ENCODE measurements at regions not wholly inside any gene's neighbourhood (a gene's known extent, or its start where the extent isn't known, plus 50 kb on each side); places are given as distances from the start of the nearest gene placed in this dataset.

DNA sequence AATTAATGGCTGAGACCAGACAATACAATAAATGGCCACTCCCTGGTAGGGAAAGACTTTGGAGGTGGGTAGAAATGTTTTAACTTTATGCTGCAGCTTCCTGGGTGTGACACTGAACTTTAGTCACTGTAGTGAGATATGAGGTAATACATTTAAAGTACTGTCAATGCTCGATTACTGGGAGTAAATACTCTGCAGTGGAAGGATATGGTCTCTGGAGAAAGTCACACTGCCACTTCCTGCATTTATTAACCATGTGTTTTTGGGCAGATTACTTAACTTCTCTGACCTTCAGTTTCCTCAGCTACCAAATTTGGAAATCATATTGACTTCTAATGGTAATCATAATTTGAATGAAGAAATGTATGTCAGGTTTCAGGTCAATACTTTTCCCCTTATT is 317.1 kb upstream of the TGFBR2 start:
- no peak for ATAC-seq
- no peak for TF ChIP-seq CTCF (IDR thresholded peaks at IDR 0.05)

GRCh38 chr3:30289766-30290165 is 316.6 kb upstream of the TGFBR2 start:
- H3K9me3 Mint-ChIP-seq, result no peaks in the 10 kb centered on the region
- H3K4me3 Mint-ChIP-seq, result no peak overlapping the region
- no peak overlapping the region for H3K27ac Mint-ChIP-seq
- H3K4me1 Mint-ChIP-seq (ENCODE audit: low read depth), result peaks cover 21% of the 10 kb centered on the region
- CTCF ChIA-PET, result interaction anchor here (1.7 kb wide), 1 partner anchor 91 kb away, joined by 6 read pairs; no protein-coding TSS in a partner anchor
- POLR2A ChIA-PET, result interaction anchor here (1.8 kb wide), 1 partner anchor 21 kb away, joined by 4 read pairs; no protein-coding TSS in a partner anchor
- no peak for TF ChIP-seq CTCF (IDR thresholded peaks at IDR 0.05)
- no peak for DNase-seq
- intact Hi-C loops (cut with micrococcal nuclease), result no loop called here
- no peaks in the 10 kb centered on the region for H3K36me3 Mint-ChIP-seq (ENCODE audit: low read depth)
- no peaks in the 10 kb centered on the region for H3K27me3 Mint-ChIP-seq
- no peak for ATAC-seq

More for the DNA sequence above, 317.1 kb upstream of the TGFBR2 start:
- Mint-ChIP-seq H3K36me3 (ENCODE audit: low read depth) (no peaks in the 10 kb centered on the region), H3K4me1 (ENCODE audit: low read depth) (peaks cover 21% of the 10 kb centered on the region), H3K9me3 (no peaks in the 10 kb centered on the region), H3K27ac (no peak overlapping the region), H3K4me3 (no peak overlapping the region), H3K27me3 (no peaks in the 10 kb centered on the region)
- intact Hi-C loops (cut with micrococcal nuclease), result no loop called here
- ChIA-PET CTCF (interaction anchor here (1.7 kb wide), 1 partner anchor 90 kb away, joined by 6 read pairs; no protein-coding TSS in a partner anchor), POLR2A (interaction anchor here (1.8 kb wide), 1 partner anchor 22 kb away, joined by 4 read pairs; no protein-coding TSS in a partner anchor)
- DNase-seq, result no peak

- Mint-ChIP-seq H3K27me3 (no peaks in the 10 kb centered on the region), H3K9me3 (no peaks in the 10 kb centered on the region), H3K27ac (no peak overlapping the region), H3K36me3 (ENCODE audit: low read depth) (no peaks in the 10 kb centered on the region), H3K4me3 (no peak overlapping the region), H3K4me1 (ENCODE audit: low read depth) (peaks cover 20% of the 10 kb centered on the region)
- ChIA-PET POLR2A (interaction anchor here (1.1 kb wide), 1 partner anchor 27 kb away, joined by 3 read pairs; no protein-coding TSS in a partner anchor), CTCF (interaction anchor here (1.2 kb wide), 1 partner anchor 12 kb away, joined by 3 read pairs; no protein-coding TSS in a partner anchor)
- no peak for DNase-seq
- TF ChIP-seq CTCF (IDR thresholded peaks at IDR 0.05), result no peak
- no peak for ATAC-seq
- intact Hi-C loops (cut with micrococcal nuclease), result no loop called here
Observed at GRCh38 chr3:30290479-30290878, 315.9 kb upstream of the TGFBR2 start.

- ChIA-PET CTCF (no interaction called here), POLR2A (interaction anchor here (0.6 kb wide), 1 partner anchor 368 kb away, joined by 3 read pairs; no protein-coding TSS in a partner anchor)
- Mint-ChIP-seq H3K9me3 (no peaks in the 10 kb centered on the region), H3K4me1 (ENCODE audit: low read depth) (peaks cover 12% of the 10 kb centered on the region), H3K27ac (no peak overlapping the region), H3K36me3 (ENCODE audit: low read depth) (no peaks in the 10 kb centered on the region), H3K4me3 (no peak overlapping the region), H3K27me3 (no peaks in the 10 kb centered on the region)
- DNase-seq, result no peak
- no peak for TF ChIP-seq CTCF (IDR thresholded peaks at IDR 0.05)
- ATAC-seq, result no peak
- intact Hi-C loops (cut with micrococcal nuclease), result no loop called here
Observed at GRCh38 chr3:30292192-30292893, 314.1 kb upstream of the TGFBR2 start.

- no peak overlapping the region for H3K27ac Mint-ChIP-seq
- ChIA-PET POLR2A (interaction anchor here (0.7 kb wide), 1 partner anchor 517 kb away, joined by 3 read pairs; no protein-coding TSS in a partner anchor), CTCF (interaction anchor here (1.3 kb wide), 1 partner anchor 9 kb away, joined by 3 read pairs; no protein-coding TSS in a partner anchor)
- peaks cover 12% of the 10 kb centered on the region for H3K4me1 Mint-ChIP-seq (ENCODE audit: low read depth)
- H3K4me3 Mint-ChIP-seq, result no peak overlapping the region
- ATAC-seq (no peak), DNase-seq (no peak)
- H3K27me3 Mint-ChIP-seq, result no peaks in the 10 kb centered on the region
- no peak for TF ChIP-seq CTCF (IDR thresholded peaks at IDR 0.05)
- intact Hi-C loops (cut with micrococcal nuclease), result no loop called here
- no peaks in the 10 kb centered on the region for H3K9me3 Mint-ChIP-seq
- H3K36me3 Mint-ChIP-seq (ENCODE audit: low read depth), result no peaks in the 10 kb centered on the region
Observed at GRCh38 chr3:30293621-30294240, 312.7 kb upstream of the TGFBR2 start.

All from activated CD8-positive, alpha-beta T cell treated with anti-CD3 and anti-CD28 coated beads for 36 hours (primary cell).